Adrenal gland (tissue), 9 donors: ENCODE measurements at regions not wholly inside any gene's neighbourhood (a gene's known extent, or its start where the extent isn't known, plus 50 kb on each side); places are given as distances from the start of the nearest gene placed in this dataset.

Experiments
- DNase-seq, 7 donors: peaks; one replicate each; pipeline ENCODE4 v3.0.0-alpha.2; 2019 to 2020
- H3K27ac ChIP-seq, 5 donors: fragments of 200-600 bp; sonication (generic) in 4 of 5; 1 replicate in 3 of 5; 2 replicates in 2 of 5; pipeline versions ENCODE4 v1.5.1 to v1.8.0; 2016 to 2020; ENCODE audit warnings: mild to moderate bottlenecking in 1 of 5
- H3K27me3 ChIP-seq: fragments of 200-600 bp; 2 replicates; pipeline ENCODE4 v1.8.0; 2021
- H3K36me3 ChIP-seq, 2 donors: fragments of 200-600 bp; replicated peaks in 1 of 2; 1 replicate in 1 of 2; 2 replicates in 1 of 2; pipeline versions ENCODE4 v1.5.1 to v1.8.0; 2018 to 2022
- H3K4me1 ChIP-seq, 2 donors: fragments of 200-600 bp; replicated peaks in 1 of 2; 1 replicate in 1 of 2; 2 replicates in 1 of 2; pipeline versions ENCODE4 v1.5.1 to v1.8.0; 2018 to 2021
- H3K4me3 ChIP-seq, 4 donors: fragments of 200-600 bp; sonication (generic) in 3 of 4; one replicate each; pipeline ENCODE4 v1.5.1; 2016 to 2018
- H3K9me3 ChIP-seq, 3 donors: fragments of 200-600 bp; sonication (generic) in 1 of 3; replicated peaks in 1 of 3; 1 replicate in 2 of 3; 2 replicates in 1 of 3; pipeline versions ENCODE4 v1.5.1 to v1.8.0; 2016 to 2021
- POLR2A ChIP-seq, 2 donors: fragments of 450-650 bp; IDR thresholded peaks; one replicate each; pipeline ENCODE4 v1.6.1; 2017; ENCODE audit warnings: antibody characterized with exemption in 2 of 2, mild to moderate bottlenecking in 2 of 2, moderate library complexity in 1 of 2
- WGBS, 4 donors: extraction: QIAGEN DNeasy Blood & Tissue Kit in 2 of 4; methylation state at CpG; one replicate each; pipeline versions ENCODE4 v1.1.5 to v1.1.7; 2013 to 2017; 5-methylcytosine and 5-hydroxymethylcytosine counted together
- intact Hi-C, 2 donors: fragments of 100-400 bp; cut with DNase I; formaldehyde crosslinking; loops; one replicate each; pipeline versions ENCODE4 v1.14.1 to v1.15.0; 2022 to 2023
- TF ChIP-seq, protein P1 (sequence below), 6 experiments: fragments of 450-650 bp in 4 of 6; fragments of 200-600 bp in 2 of 6; sonication (generic) in 1 of 6; IDR thresholded peaks; 1 replicate in 5 of 6; 2 replicates in 1 of 6; pipeline versions ENCODE4 v1.5.1 to v1.8.0; 2016 to 2021; ENCODE audit warnings: antibody characterized with exemption in 6 of 6, mild to moderate bottlenecking in 2 of 6, moderate library complexity in 1 of 6
- donor health status: healthy with polysubstance abuse.
- donor health status: Bipolar disorder and iron deficiency.
- donor health status: DM: yes; HTN: yes; CAD: no.
- donor health status: DM: no; HTN: no; CAD: no.
- donor health status: DM: no; HTN: no; CAD: no.

- H3K36me3 ChIP-seq, result no peaks in the 10 kb centered on the region
- H3K9me3 ChIP-seq, result no peaks in the 10 kb centered on the region
- no peaks in the 10 kb centered on the region for H3K27me3 ChIP-seq
- intact Hi-C loops, result no loop called here
- H3K27ac ChIP-seq, result no peak overlapping the region
- no peak for DNase-seq
- TF ChIP-seq, protein P1, sequence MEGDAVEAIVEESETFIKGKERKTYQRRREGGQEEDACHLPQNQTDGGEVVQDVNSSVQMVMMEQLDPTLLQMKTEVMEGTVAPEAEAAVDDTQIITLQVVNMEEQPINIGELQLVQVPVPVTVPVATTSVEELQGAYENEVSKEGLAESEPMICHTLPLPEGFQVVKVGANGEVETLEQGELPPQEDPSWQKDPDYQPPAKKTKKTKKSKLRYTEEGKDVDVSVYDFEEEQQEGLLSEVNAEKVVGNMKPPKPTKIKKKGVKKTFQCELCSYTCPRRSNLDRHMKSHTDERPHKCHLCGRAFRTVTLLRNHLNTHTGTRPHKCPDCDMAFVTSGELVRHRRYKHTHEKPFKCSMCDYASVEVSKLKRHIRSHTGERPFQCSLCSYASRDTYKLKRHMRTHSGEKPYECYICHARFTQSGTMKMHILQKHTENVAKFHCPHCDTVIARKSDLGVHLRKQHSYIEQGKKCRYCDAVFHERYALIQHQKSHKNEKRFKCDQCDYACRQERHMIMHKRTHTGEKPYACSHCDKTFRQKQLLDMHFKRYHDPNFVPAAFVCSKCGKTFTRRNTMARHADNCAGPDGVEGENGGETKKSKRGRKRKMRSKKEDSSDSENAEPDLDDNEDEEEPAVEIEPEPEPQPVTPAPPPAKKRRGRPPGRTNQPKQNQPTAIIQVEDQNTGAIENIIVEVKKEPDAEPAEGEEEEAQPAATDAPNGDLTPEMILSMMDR (IDR thresholded peaks at IDR 0.05), result no peak
- no peak for TF ChIP-seq POLR2A (IDR thresholded peaks at IDR 0.05)
- 75 to 83% (median 79%) methylated on average over 1 of the region's 1 CpG for WGBS, 4 donors
- no peak overlapping the region for H3K4me3 ChIP-seq
- H3K4me1 ChIP-seq, result no peaks in the 10 kb centered on the region
Measured at GRCh38 chr10:10471758-10472157, 545.9 kb upstream of the CELF2 start.

DNA sequence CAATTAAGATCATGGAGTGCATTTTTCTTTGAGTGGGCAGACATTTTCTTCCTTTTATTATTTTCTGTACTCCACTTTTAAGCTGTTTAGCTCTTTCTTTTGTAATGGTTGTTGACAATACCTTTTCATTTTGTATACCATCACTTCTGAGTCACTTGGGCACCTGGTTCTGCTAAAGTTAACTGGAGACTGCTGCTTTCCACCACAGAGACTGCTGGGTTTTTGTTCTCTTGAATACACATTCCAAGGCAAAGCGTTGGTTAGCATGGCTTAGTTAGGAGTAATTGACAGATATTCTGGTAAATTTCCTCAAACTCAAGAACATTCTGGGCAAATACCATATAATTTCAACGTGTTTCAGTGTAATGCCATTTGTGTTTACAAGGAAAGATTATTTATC is 541.9 kb upstream of the CELF2 start:
- Histone ChIP-seq H3K27me3 (no peaks in the 10 kb centered on the region), H3K27ac (no peak overlapping the region), H3K36me3 (no peaks in the 10 kb centered on the region), H3K9me3 (no peaks in the 10 kb centered on the region), H3K4me1 (no peaks in the 10 kb centered on the region), H3K4me3 (no peak overlapping the region)
- WGBS, 4 donors, result 18 to 73% (median 48%) methylated on average over 2 of the region's 2 CpGs
- intact Hi-C loops, result no loop called here
- DNase-seq, result no peak
- TF ChIP-seq, protein P1 (IDR thresholded peaks at IDR 0.05), result no peak
- TF ChIP-seq POLR2A (IDR thresholded peaks at IDR 0.05), result no peak

GRCh38 chr10:10477844-10478243 is 539.8 kb upstream of the CELF2 start:
- H3K9me3 ChIP-seq, result no peaks in the 10 kb centered on the region
- TF ChIP-seq, protein P1 (IDR thresholded peaks at IDR 0.05), result no peak
- TF ChIP-seq POLR2A (IDR thresholded peaks at IDR 0.05), result no peak
- H3K4me1 ChIP-seq, result no peaks in the 10 kb centered on the region
- no peaks in the 10 kb centered on the region for H3K27me3 ChIP-seq
- H3K4me3 ChIP-seq, result no peak overlapping the region
- H3K27ac ChIP-seq, result no peak overlapping the region
- no peaks in the 10 kb centered on the region for H3K36me3 ChIP-seq
- intact Hi-C loops, result no loop called here
- WGBS, 4 donors, result 66 to 83% (median 76%) methylated on average over 2 of the region's 2 CpGs
- DNase-seq, result no peak

DNA sequence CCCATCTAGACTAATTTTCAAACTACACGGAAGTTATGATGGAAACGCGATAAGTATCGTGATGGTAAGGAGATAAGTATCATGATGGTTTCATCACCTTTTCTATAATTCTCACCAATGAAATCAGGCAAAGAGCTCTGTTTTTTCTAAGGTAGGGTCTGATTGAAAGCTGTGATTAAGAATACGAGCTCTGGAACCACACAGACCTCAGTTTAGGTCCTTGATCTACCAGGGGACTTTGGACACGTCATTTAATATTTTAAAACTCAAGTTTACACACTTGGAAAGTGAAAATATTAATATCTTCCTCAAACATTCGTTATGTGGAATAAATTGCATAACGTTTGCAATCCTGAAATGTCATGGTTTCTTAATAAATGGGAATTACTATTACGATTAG is 538.2 kb upstream of the CELF2 start:
- H3K9me3 ChIP-seq, result no peaks in the 10 kb centered on the region
- intact Hi-C loops, result no loop called here
- no peak overlapping the region for H3K27ac ChIP-seq
- no peak for DNase-seq
- H3K36me3 ChIP-seq, result no peaks in the 10 kb centered on the region
- WGBS, 4 donors, result 57 to 67% (median 63%) methylated on average over 9 of the region's 9 CpGs
- TF ChIP-seq POLR2A (IDR thresholded peaks at IDR 0.05), result no peak
- TF ChIP-seq, protein P1 (IDR thresholded peaks at IDR 0.05), result no peak
- no peaks in the 10 kb centered on the region for H3K27me3 ChIP-seq
- H3K4me1 ChIP-seq, result no peaks in the 10 kb centered on the region
- H3K4me3 ChIP-seq, result no peak overlapping the region
